CD4-positive, alpha-beta T cell (primary cell): ENCODE measurements at regions not wholly inside any gene's neighbourhood (a gene's known extent, or its start where the extent isn't known, plus 50 kb on each side); places are given as distances from the start of the nearest gene placed in this dataset.

Source experiments
- ATAC-seq: fragments of 200-7000 bp; cut with Tn5 transposase; one replicate; pipeline ENCODE4 v1.10.0; 2022; ENCODE audit warnings: mild to moderate bottlenecking; ENCODE audit not compliant: poor library complexity
- CTCF ChIA-PET: fragments of 350-600 bp; sonication (Branson Sonifier 250); formaldehyde crosslinking; loops from one replicate; lab custom pipeline; 2021; ENCODE audit warnings: antibody characterized with exemption, inconsistent platforms; lab: Charles Lee
- POLR2A ChIA-PET: fragments of 350-600 bp; sonication (Branson Sonifier 250); formaldehyde crosslinking; loops from one replicate; lab custom pipeline; 2021; ENCODE audit warnings: antibody characterized with exemption, inconsistent platforms; lab: Charles Lee
- DNase-seq, 14 experiments: peaks; one replicate each; pipeline ENCODE4 v3.0.0-alpha.2; 2013 to 2020; ENCODE audit warnings: mixed read lengths in 2 of 14
- H3K27ac ChIP-seq, 2 donors: one replicate each; pipeline versions ENCODE4 v1.5.1 to v1.7.0; 2013; ENCODE audit warnings: low read length in 2 of 2, low read depth in 1 of 2, mild to moderate bottlenecking in 1 of 2
- H3K27me3 ChIP-seq, 2 experiments: 1 replicate in 1 of 2; 2 replicates in 1 of 2; pipeline versions ENCODE4 v1.6.1 to v1.7.0; 2013; ENCODE audit warnings: low read length in 2 of 2, control low read depth in 1 of 2, mild to moderate bottlenecking in 1 of 2, moderate library complexity in 1 of 2; ENCODE audit not compliant: insufficient read depth in 2 of 2, control insufficient read depth in 1 of 2
- H3K36me3 ChIP-seq: one replicate; pipeline ENCODE4 v1.6.1; 2013; ENCODE audit warnings: low read length, control low read depth; ENCODE audit not compliant: insufficient read depth
- H3K4me1 ChIP-seq: one replicate; pipeline ENCODE4 v1.6.1; 2013; ENCODE audit warnings: low read length, control low read depth; ENCODE audit not compliant: insufficient read depth
- H3K4me3 ChIP-seq: one replicate; pipeline ENCODE4 v1.5.1; 2013; ENCODE audit warnings: mild to moderate bottlenecking, low read length, moderate library complexity
- H3K9me3 ChIP-seq, 2 experiments: 1 replicate in 1 of 2; 2 replicates in 1 of 2; pipeline versions ENCODE4 v1.6.1 to v1.7.0; 2013; ENCODE audit warnings: low read length in 2 of 2, mild to moderate bottlenecking in 2 of 2, control low read depth in 1 of 2, moderate library complexity in 1 of 2; ENCODE audit not compliant: control insufficient read depth in 1 of 2, insufficient read depth in 1 of 2
- H3K27ac Mint-ChIP-seq: one replicate; pipeline ENCODE4 v1.8.0; 2020; ENCODE audit warnings: mixed read lengths
- H3K27me3 Mint-ChIP-seq: one replicate; pipeline ENCODE4 v1.8.0; 2021; ENCODE audit warnings: mixed read lengths
- H3K36me3 Mint-ChIP-seq: one replicate; pipeline ENCODE4 v1.8.0; 2021; ENCODE audit warnings: low read depth, mixed read lengths
- H3K4me1 Mint-ChIP-seq: one replicate; pipeline ENCODE4 v1.8.0; 2021; ENCODE audit warnings: low read depth, mixed read lengths
- H3K4me3 Mint-ChIP-seq: one replicate; pipeline ENCODE4 v1.8.0; 2020; ENCODE audit warnings: mild to moderate bottlenecking, mixed read lengths
- H3K9me3 Mint-ChIP-seq: one replicate; pipeline ENCODE4 v1.8.0; 2020; ENCODE audit warnings: mixed read lengths
- intact Hi-C, 2 experiments: fragments of 100-400 bp; cut with DNase I in 1 of 2; cut with micrococcal nuclease in 1 of 2; formaldehyde crosslinking; loops; one replicate each; pipeline versions ENCODE4 v1.15.1 to v1.9.0; 2023 to 2025; cut with DNase I, micrococcal nuclease
- TF ChIP-seq, protein P1 (sequence below): fragments of 200-600 bp; IDR thresholded peaks from one replicate; pipeline ENCODE4 v1.8.0; 2022; ENCODE audit warnings: antibody characterized with exemption, mild to moderate bottlenecking

DNA sequence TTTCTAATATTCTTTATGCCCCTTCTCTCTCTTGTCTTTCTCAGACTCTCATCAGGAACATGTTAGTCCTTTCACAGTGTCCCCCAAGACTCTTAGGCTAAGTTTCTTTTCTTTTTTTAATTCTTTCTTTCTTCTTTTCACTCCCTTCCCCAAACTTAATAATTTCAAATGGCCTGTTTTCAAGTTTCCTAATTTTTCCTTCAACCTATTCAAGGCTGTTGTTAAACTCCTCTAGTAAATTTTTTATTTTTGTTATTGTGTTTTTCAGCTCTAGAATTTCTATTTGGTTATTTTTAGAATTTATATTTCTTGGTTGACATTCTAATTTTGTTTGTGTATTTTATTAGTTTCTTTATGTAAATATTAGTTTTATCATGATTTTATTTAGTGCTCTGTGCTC, 236.6 kb upstream of the GYPC start:
- no peak for DNase-seq
- TF ChIP-seq, protein P1, sequence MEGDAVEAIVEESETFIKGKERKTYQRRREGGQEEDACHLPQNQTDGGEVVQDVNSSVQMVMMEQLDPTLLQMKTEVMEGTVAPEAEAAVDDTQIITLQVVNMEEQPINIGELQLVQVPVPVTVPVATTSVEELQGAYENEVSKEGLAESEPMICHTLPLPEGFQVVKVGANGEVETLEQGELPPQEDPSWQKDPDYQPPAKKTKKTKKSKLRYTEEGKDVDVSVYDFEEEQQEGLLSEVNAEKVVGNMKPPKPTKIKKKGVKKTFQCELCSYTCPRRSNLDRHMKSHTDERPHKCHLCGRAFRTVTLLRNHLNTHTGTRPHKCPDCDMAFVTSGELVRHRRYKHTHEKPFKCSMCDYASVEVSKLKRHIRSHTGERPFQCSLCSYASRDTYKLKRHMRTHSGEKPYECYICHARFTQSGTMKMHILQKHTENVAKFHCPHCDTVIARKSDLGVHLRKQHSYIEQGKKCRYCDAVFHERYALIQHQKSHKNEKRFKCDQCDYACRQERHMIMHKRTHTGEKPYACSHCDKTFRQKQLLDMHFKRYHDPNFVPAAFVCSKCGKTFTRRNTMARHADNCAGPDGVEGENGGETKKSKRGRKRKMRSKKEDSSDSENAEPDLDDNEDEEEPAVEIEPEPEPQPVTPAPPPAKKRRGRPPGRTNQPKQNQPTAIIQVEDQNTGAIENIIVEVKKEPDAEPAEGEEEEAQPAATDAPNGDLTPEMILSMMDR = no peak
- CTCF ChIA-PET = no interaction called here
- Mint-ChIP-seq H3K36me3 (peaks cover 5% of the 10 kb centered on the region), H3K27me3 (peaks cover 5% of the 10 kb centered on the region), H3K4me1 (no peaks in the 10 kb centered on the region), H3K9me3 (peaks cover 20% of the 10 kb centered on the region), H3K27ac (no peak overlapping the region), H3K4me3 (no peak overlapping the region)
- H3K4me1 ChIP-seq = no peaks in the 10 kb centered on the region
- no peak overlapping the region for H3K27ac ChIP-seq
- peaks cover 0 to 19% of the 10 kb centered on the region in 2 experiments for H3K9me3 ChIP-seq
- no peaks in the 10 kb centered on the region for H3K36me3 ChIP-seq
- intact Hi-C loops = no loop called here
- no peak for ATAC-seq
- H3K27me3 ChIP-seq = no peaks in the 10 kb centered on the region
- POLR2A ChIA-PET = no interaction called here
- no peak overlapping the region for H3K4me3 ChIP-seq

DNA sequence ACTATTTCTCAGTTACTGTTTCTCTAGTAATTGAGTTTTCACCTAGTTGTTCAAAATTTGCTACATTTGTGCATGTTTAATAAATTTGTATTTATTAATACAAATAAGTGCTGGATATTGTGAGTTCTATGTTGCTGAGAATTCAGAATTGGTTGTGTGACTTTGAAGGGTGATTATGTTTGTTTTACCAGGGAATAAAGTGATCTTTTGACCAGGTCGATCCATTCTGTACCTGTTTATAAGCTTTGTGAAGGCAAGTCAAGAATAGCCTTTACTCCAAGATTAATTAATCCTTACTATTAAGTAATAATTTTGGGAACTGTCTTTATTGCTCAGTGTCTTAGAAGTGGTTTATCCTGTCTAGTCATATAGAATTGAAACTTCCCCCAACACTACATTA, 230.0 kb upstream of the GYPC start:
- TF ChIP-seq, protein P1 = no peak
- Mint-ChIP-seq H3K27me3 (peaks cover 23% of the 10 kb centered on the region), H3K27ac (no peak overlapping the region), H3K36me3 (no peaks in the 10 kb centered on the region), H3K9me3 (peaks cover 3% of the 10 kb centered on the region), H3K4me1 (no peaks in the 10 kb centered on the region), H3K4me3 (no peak overlapping the region)
- no peaks in the 10 kb centered on the region for H3K4me1 ChIP-seq
- ATAC-seq = no peak
- H3K4me3 ChIP-seq = no peak overlapping the region
- ChIA-PET CTCF (no interaction called here), POLR2A (no interaction called here)
- intact Hi-C loops = no loop called here
- H3K9me3 ChIP-seq = no peaks in the 10 kb centered on the region
- DNase-seq = no peak
- no peak overlapping the region for H3K27ac ChIP-seq
- H3K36me3 ChIP-seq = no peaks in the 10 kb centered on the region
- H3K27me3 ChIP-seq = peaks cover 0 to 4% of the 10 kb centered on the region in 2 experiments

DNA sequence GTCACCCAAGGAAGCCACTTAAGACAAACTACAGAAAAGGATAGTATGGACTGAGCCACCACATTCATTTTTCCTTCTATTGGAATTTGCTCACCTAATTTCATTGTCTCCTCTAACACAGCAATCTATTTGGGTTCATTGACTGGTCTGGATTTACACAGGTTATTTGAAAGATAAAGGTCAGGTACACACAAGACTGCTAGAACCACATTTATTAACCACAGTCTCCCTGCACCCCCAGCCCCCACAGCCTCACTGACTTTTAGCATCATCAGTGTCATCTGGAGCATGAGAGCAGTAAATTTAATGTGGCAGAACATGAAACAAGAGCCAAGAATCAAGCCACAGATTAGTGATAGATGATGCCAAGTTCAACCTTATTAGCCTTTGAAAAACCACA, 226.9 kb upstream of the GYPC start:
- Mint-ChIP-seq H3K9me3 (no peaks in the 10 kb centered on the region), H3K4me1 (no peaks in the 10 kb centered on the region), H3K27me3 (peaks cover 24% of the 10 kb centered on the region), H3K4me3 (no peak overlapping the region), H3K36me3 (no peaks in the 10 kb centered on the region), H3K27ac (no peak overlapping the region)
- no peak overlapping the region for H3K27ac ChIP-seq
- no peak overlapping the region for H3K4me3 ChIP-seq
- intact Hi-C loops = no loop called here
- TF ChIP-seq, protein P1 = no peak
- peaks cover 0 to 4% of the 10 kb centered on the region in 2 experiments for H3K27me3 ChIP-seq
- H3K9me3 ChIP-seq = no peaks in the 10 kb centered on the region
- DNase-seq (no peak), ATAC-seq (no peak)
- ChIA-PET CTCF (no interaction called here), POLR2A (no interaction called here)
- no peaks in the 10 kb centered on the region for H3K4me1 ChIP-seq
- H3K36me3 ChIP-seq = no peaks in the 10 kb centered on the region
